ENCODE measurements at regions not wholly inside any gene's neighbourhood (a gene's known extent, or its start where the extent isn't known, plus 50 kb on each side); places are given as distances from the start of the nearest gene placed in this dataset.

DNA sequence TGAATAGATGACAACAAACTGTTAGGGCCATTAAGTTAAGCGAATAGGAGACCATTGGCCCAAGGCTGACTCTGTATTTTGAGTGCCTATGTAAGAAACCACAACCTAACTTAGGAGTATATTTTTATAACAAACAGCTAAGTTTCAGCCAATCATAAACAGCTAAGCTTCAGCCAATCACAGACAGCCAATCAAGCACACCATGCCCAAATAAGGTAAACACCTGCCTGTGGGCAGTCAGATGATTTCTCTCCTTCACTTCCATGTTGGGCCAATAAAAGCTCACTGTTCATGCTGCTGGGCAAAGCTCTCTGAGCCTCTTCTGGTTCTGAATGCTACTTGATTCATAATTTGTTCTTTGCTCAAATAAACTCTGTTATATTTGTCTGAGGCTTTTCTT is 344.6 kb downstream of the BTG1 start:
- no peak for DNase-seq (ENCODE audit: low read depth)
- no peak overlapping the region for H3K4me3 ChIP-seq (ENCODE audit: low read depth, low read length)
- TF ChIP-seq CTCF (conservative IDR thresholded peaks at IDR 0.05; ENCODE audit: low read depth, low read length): no peak

DNA sequence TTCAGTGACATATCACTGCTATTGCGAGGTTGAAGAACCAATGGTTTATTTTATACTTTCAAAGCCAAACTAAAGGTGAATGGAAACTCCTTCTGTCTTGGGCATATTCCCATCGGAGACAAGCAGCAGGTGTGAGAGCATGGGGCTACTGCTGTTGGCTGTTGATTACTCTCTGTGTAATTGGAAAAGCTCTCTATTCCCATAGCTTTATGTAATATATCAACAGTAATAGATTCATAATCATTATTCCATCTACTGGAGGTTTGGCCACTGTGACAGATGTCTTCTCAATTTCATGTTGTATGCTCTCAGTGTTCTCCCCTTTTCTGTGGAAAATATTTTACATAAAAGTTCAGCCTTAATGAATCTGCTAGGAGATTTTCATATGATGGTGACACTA is 352.0 kb downstream of the BTG1 start:
- DNase-seq (ENCODE audit: low read depth): no peak
- H3K4me3 ChIP-seq (ENCODE audit: low read depth, low read length): no peak overlapping the region
- no peak for TF ChIP-seq CTCF (conservative IDR thresholded peaks at IDR 0.05; ENCODE audit: low read depth, low read length)

DNA sequence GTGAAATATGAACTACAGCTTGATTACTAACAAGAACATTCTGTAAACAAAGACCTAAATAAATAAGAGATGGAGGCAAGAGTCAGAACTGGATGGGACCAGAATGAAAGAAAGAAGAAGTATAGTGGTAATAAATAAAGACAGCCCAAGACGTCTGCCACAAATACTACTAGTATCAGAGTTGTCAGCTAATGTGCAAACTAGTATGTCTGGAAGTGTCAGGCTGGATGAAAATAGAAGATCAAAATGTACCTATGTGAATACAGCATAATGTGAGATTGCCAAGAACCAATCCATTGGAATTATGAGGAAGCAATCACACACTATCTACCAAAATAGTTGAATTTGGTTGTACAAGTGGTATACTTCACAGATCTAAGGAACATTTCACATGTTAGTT is 353.0 kb downstream of the BTG1 start:
- DNase-seq (ENCODE audit: low read depth): no peak
- H3K4me3 ChIP-seq (ENCODE audit: low read depth, low read length): no peak overlapping the region
- no peak for TF ChIP-seq CTCF (conservative IDR thresholded peaks at IDR 0.05; ENCODE audit: low read depth, low read length)

- H3K4me3 ChIP-seq (ENCODE audit: low read depth, low read length): no peak overlapping the region
- DNase-seq (ENCODE audit: low read depth): no peak
- no peak for TF ChIP-seq CTCF (conservative IDR thresholded peaks at IDR 0.05; ENCODE audit: low read depth, low read length)
Measured at GRCh38 chr12:91786499-91787272, 359.0 kb downstream of the BTG1 start.

GRCh38 chr12:91785655-91786498 is 359.8 kb downstream of the BTG1 start:
- no peak overlapping the region for H3K4me3 ChIP-seq (ENCODE audit: low read depth, low read length)
- DNase-seq (ENCODE audit: low read depth): no peak
- no peak for TF ChIP-seq CTCF (conservative IDR thresholded peaks at IDR 0.05; ENCODE audit: low read depth, low read length)

- TF ChIP-seq CTCF (conservative IDR thresholded peaks at IDR 0.05; ENCODE audit: low read depth, low read length): no peak
- DNase-seq (ENCODE audit: low read depth): no peak
Measured at GRCh38 chr12:91781114-91781513, 364.5 kb downstream of the BTG1 start.

More at GRCh38 chr12:91781114-91781513, 364.5 kb downstream of the BTG1 start:
- no peak overlapping the region for H3K4me3 ChIP-seq (ENCODE audit: low read depth, low read length)
